Erythroblast (primary cell): ENCODE measurements at regions not wholly inside any gene's neighbourhood (a gene's known extent, or its start where the extent isn't known, plus 50 kb on each side); places are given as distances from the start of the nearest gene placed in this dataset.

ENCODE experiments used
- DNase-seq, 2 experiments: peaks; one replicate each; lab custom pipeline; 2025; lab: John Stamatoyannopoulos, UW
- GATA1 ChIP-seq: IDR thresholded peaks from 2 replicates; pipeline ENCODE4 v1.6.1; 2011; ENCODE audit warnings: low read depth, mild to moderate bottlenecking, control low read depth, low read length, moderate library complexity
- POLR2A ChIP-seq: IDR thresholded peaks from 2 replicates; pipeline ENCODE4 v1.6.1; 2011; ENCODE audit warnings: mild to moderate bottlenecking, low read length

DNA sequence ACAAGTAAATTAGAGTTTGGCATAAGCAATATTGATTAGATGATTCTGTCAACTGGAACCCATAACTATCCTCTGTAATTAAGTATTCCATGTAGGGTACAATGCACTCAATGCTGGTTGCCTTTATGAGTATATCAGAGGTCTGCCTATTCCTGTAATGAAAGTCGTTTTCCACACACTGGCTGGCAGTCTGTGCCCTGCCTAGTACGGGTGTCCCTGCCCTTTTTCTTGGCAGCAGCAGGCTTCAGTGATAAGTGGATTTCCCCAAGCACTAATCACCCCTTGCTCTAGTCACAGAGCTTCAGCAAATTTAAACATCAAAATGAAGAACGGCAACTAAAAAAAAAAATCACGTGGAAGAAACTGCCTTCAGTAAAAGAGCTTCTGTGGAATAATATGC, 294.8 kb upstream of the STT3B start:
- no peak for DNase-seq
- no peak for TF ChIP-seq POLR2A
- no peak for TF ChIP-seq GATA1

DNA sequence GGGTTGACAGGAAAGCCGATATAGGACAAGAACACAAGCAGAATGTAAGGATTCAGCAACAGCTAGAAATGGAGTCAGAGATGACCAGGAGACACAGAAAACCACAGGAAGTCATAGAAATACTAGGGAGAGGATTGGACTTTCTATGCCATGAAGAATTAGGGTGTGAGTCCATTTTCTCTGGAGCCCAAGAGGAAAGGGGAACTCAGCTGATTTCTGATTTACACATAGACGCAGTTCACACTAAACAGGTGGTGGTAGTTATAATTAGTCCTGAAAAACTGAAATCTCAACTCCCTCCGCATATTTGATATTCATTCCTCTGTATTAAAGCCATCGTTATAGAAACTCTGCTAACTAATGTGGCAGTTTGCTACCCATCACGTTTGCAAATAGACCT, 292.7 kb upstream of the STT3B start:
- no peak for DNase-seq
- TF ChIP-seq GATA1 (no peak), POLR2A (no peak)

- TF ChIP-seq POLR2A (no peak), GATA1 (no peak)
- no peak for DNase-seq
Observed at GRCh38 chr3:31240466-31240865, 292.3 kb upstream of the STT3B start.

GRCh38 chr3:31240874-31241273, 291.9 kb upstream of the STT3B start:
- TF ChIP-seq GATA1 (no peak), POLR2A (no peak)
- DNase-seq: no peak

DNA sequence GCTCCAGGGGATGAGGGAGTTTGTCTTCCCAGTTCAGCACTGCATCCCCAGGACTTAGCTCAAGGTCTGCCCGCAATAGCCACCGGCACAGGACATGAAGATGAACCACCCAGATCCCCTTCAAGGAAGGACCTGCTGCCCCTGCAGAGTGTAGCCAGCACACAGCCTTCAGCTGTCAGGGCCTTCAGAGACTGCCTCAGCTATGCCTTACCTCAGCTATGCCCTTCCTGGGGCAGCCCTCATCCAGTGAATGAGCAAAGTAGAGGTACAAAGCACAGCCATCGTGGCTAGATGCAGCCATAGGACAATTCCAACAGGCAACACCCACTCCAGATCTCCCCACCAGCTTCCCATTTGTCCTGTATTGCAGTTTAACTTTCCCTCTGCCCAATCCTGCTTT, 291.2 kb upstream of the STT3B start:
- no peak for DNase-seq
- TF ChIP-seq GATA1 (no peak), POLR2A (no peak)

- TF ChIP-seq POLR2A (no peak), GATA1 (no peak)
- DNase-seq: no peak
Observed at GRCh38 chr3:31242026-31242960, 290.4 kb upstream of the STT3B start.

- DNase-seq: no peak
- no peak for TF ChIP-seq POLR2A
- no peak for TF ChIP-seq GATA1
Observed at GRCh38 chr3:31244929-31245817, 287.6 kb upstream of the STT3B start.

DNA sequence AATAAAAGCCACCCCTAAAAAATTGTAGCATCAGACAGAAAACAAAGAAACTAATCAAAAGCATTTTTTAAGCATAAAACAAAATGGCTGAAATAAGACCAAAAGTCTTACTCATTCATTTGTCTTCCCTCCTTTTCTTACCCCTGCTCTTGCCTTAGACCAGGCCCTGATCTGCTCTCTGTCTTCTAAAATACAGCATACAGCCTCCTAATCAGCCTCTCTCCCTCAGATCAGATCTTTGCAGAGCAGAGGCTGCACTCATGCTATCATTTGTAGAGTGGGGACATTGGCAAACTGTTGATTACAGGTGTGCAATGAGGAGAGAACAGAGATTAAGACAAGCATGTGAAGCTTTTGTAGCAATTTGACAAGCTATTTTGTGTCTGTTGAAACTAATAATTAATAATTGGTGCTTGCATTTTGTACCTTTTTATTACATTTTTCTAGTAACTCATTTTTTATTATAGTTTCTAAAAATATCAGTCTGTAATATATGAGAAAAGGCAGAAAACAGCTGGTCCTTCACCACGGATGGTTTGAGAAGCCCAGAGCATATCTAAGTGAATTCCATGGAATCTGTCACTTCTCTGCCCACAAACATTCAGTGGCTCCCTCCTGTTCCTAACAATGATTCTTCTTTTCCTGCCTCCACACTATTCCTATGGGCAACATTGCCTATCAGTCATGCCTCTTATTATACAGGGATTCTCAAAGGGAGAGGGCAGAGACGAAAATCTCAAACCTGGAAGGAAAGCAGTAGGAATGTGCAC, 286.2 kb upstream of the STT3B start:
- TF ChIP-seq POLR2A: no peak
- no peak for TF ChIP-seq GATA1
- DNase-seq: no peak

DNA sequence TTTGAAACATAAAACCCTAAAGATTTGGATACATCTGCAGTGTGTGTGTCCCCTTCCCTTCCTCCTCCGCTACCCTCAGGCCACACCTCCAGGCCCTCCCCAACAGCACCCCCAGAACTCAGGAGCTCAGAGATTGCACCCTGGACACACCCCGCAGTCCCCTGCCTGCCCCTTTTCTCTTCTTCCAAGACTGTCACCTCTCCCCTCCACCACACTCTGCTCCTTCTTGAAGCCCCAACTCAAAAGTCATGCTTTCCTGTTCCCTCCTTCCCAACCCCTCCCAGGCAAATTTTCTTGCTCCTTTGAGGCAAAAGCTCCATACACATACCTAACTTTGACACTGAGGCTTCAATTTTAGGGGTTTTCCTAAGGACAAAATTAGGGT, 285.7 kb upstream of the STT3B start:
- no peak for DNase-seq
- TF ChIP-seq GATA1: no peak
- no peak for TF ChIP-seq POLR2A

- TF ChIP-seq GATA1: no peak
- no peak for TF ChIP-seq POLR2A
- no peak for DNase-seq
Observed at GRCh38 chr3:31247850-31248562, 284.7 kb upstream of the STT3B start.

- DNase-seq: no peak
- TF ChIP-seq POLR2A (no peak), GATA1 (no peak)
Observed at GRCh38 chr3:31248563-31248992, 284.1 kb upstream of the STT3B start.

DNA sequence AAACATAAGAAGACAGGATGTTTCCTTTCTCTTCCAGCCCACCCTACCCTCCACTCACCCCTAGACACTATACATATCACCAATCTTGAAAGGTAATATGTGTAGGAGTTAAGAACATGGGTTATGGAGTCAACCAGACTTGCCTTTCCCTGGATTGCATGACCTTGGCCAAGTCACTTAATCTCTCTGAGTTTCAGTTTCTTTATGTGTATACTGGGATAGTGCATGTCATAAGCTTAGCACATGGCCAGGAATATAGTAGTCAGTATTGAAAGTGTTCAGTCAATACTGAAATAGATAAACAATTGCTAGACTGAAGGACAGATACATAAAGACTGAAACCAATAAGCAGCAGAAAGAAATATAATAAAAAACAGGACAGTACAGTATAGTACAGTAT, 283.2 kb upstream of the STT3B start:
- no peak for DNase-seq
- TF ChIP-seq POLR2A (no peak), GATA1 (no peak)
